Neural cell (in vitro differentiated cells): ENCODE measurements at regions not wholly inside any gene's neighbourhood (a gene's known extent, or its start where the extent isn't known, plus 50 kb on each side); places are given as distances from the start of the nearest gene placed in this dataset.

ENCODE experiments used
- EP300 ChIP-seq: fragments of 450-650 bp; conservative IDR thresholded peaks from 2 replicates; pipeline ENCODE4 v1.6.1; 2014; ENCODE audit warnings: antibody characterized with exemption, mild to moderate bottlenecking, moderate library complexity; ENCODE audit not compliant: poor library complexity, severe bottlenecking
- EZH2 ChIP-seq: fragments of 200-600, 300-800 bp; shearing (Covaris generic), sonication (generic); IDR thresholded peaks from 2 replicates; pipeline ENCODE4 v1.6.1; 2014; ENCODE audit warnings: antibody characterized with exemption, low read length, borderline replicate concordance, mild to moderate bottlenecking; ENCODE audit not compliant: insufficient read depth, poor library complexity, severe bottlenecking
- MXI1 ChIP-seq: fragments of 450-650 bp; conservative IDR thresholded peaks from 2 replicates; pipeline ENCODE4 v1.6.1; 2014; ENCODE audit warnings: antibody characterized with exemption, mild to moderate bottlenecking; ENCODE audit not compliant: poor library complexity, severe bottlenecking
- POLR2AphosphoS5 ChIP-seq: IDR thresholded peaks from 2 replicates; pipeline ENCODE4 v1.6.1; 2012
- TF ChIP-seq, protein P1 (sequence below): fragments of 450-650 bp; IDR thresholded peaks from 2 replicates; pipeline ENCODE4 v1.5.1; 2014; ENCODE audit warnings: antibody characterized with exemption, mild to moderate bottlenecking, moderate library complexity; ENCODE audit not compliant: poor library complexity, severe bottlenecking

GRCh38 chr6:11370191-11371018 lies 137.9 kb upstream of the NEDD9 start:
- TF ChIP-seq, protein P1, sequence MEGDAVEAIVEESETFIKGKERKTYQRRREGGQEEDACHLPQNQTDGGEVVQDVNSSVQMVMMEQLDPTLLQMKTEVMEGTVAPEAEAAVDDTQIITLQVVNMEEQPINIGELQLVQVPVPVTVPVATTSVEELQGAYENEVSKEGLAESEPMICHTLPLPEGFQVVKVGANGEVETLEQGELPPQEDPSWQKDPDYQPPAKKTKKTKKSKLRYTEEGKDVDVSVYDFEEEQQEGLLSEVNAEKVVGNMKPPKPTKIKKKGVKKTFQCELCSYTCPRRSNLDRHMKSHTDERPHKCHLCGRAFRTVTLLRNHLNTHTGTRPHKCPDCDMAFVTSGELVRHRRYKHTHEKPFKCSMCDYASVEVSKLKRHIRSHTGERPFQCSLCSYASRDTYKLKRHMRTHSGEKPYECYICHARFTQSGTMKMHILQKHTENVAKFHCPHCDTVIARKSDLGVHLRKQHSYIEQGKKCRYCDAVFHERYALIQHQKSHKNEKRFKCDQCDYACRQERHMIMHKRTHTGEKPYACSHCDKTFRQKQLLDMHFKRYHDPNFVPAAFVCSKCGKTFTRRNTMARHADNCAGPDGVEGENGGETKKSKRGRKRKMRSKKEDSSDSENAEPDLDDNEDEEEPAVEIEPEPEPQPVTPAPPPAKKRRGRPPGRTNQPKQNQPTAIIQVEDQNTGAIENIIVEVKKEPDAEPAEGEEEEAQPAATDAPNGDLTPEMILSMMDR: no peak
- TF ChIP-seq EZH2: no peak
- TF ChIP-seq POLR2AphosphoS5: no peak
- no peak for TF ChIP-seq MXI1
- TF ChIP-seq EP300: no peak
